Cardiac muscle cell (in vitro differentiated cells and primary cell): ENCODE measurements at regions not wholly inside any gene's neighbourhood (a gene's known extent, or its start where the extent isn't known, plus 50 kb on each side); places are given as distances from the start of the nearest gene placed in this dataset.

Experiments
- DNase-seq, 2 donors: peaks; one replicate each; pipeline versions ENCODE4 v3.0.0 to v3.0.0-alpha.2; 2010 to 2017; ENCODE audit warnings: low read depth in 1 of 2, low spot score in 1 of 2
- H3K27ac ChIP-seq: fragments of 200-600 bp; sonication (generic); 2 replicates; pipeline ENCODE4 v1.5.1; 2016
- H3K27me3 ChIP-seq: fragments of 200-600 bp; sonication (generic); 2 replicates; pipeline ENCODE4 v1.6.0; 2016; ENCODE audit warnings: control low read depth
- H3K36me3 ChIP-seq: fragments of 200-600 bp; sonication (generic); 2 replicates; pipeline ENCODE4 v1.5.1; 2016; ENCODE audit warnings: control low read depth
- H3K4me1 ChIP-seq: fragments of 200-600 bp; sonication (generic); 2 replicates; pipeline ENCODE4 v1.8.1; 2017; ENCODE audit warnings: low read depth, mild to moderate bottlenecking, mixed run types
- H3K4me3 ChIP-seq: fragments of 200-600 bp; sonication (generic); 2 replicates; pipeline ENCODE4 v1.5.1; 2016; ENCODE audit warnings: mild to moderate bottlenecking
- H3K9me3 ChIP-seq: fragments of 200-600 bp; sonication (generic); 2 replicates; pipeline ENCODE4 v1.5.1; 2017; ENCODE audit warnings: low read depth, mild to moderate bottlenecking, control low read depth
- CTCF ChIP-seq: IDR thresholded peaks from 2 replicates; pipeline ENCODE4 v1.5.1; 2012; ENCODE audit warnings: low read depth, mild to moderate bottlenecking, low read length

- Histone ChIP-seq H3K27me3 (no peaks in the 10 kb centered on the region), H3K9me3 (no peaks in the 10 kb centered on the region)
These were observed 221.3 kb downstream of the NHLRC3 start for GRCh38 chr13:39259371-39260140.

GRCh38 chr13:39263033-39263432 is 224.8 kb downstream of the NHLRC3 start:
- Histone ChIP-seq H3K36me3 (no peaks in the 10 kb centered on the region), H3K27ac (no peak overlapping the region), H3K9me3 (no peaks in the 10 kb centered on the region), H3K4me3 (no peak overlapping the region), H3K4me1 (peaks cover 29% of the 10 kb centered on the region), H3K27me3 (no peaks in the 10 kb centered on the region)
- peak; percentile 58 to 65 for DNase-seq
- peak; percentile 77 for TF ChIP-seq CTCF

More at GRCh38 chr13:39259371-39260140, 221.3 kb downstream of the NHLRC3 start:
- Histone ChIP-seq H3K27ac (no peak overlapping the region), H3K4me3 (no peak overlapping the region), H3K36me3 (no peaks in the 10 kb centered on the region), H3K4me1 (peaks cover 44% of the 10 kb centered on the region)
- no peak for DNase-seq
- no peak for TF ChIP-seq CTCF

- TF ChIP-seq CTCF, result no peak
- peaks cover 26% of the 10 kb centered on the region for H3K4me1 ChIP-seq
- no peaks in the 10 kb centered on the region for H3K36me3 ChIP-seq
These were observed 225.3 kb downstream of the NHLRC3 start for GRCh38 chr13:39263531-39263930.

GRCh38 chr13:39266426-39266825 is 228.2 kb downstream of the NHLRC3 start:
- H3K9me3 ChIP-seq, result no peaks in the 10 kb centered on the region
- H3K36me3 ChIP-seq, result no peaks in the 10 kb centered on the region
- no peak for TF ChIP-seq CTCF
- H3K27ac ChIP-seq, result no peak overlapping the region
- DNase-seq, result no peak
- no peak overlapping the region for H3K4me3 ChIP-seq
- H3K27me3 ChIP-seq, result peaks cover 3% of the 10 kb centered on the region
- H3K4me1 ChIP-seq, result peaks cover 8% of the 10 kb centered on the region

More at GRCh38 chr13:39263531-39263930, 225.3 kb downstream of the NHLRC3 start:
- no peak overlapping the region for H3K4me3 ChIP-seq
- no peak for DNase-seq
- H3K27ac ChIP-seq, result no peak overlapping the region
- no peaks in the 10 kb centered on the region for H3K27me3 ChIP-seq
- no peaks in the 10 kb centered on the region for H3K9me3 ChIP-seq

GRCh38 chr13:39268398-39268797 is 230.1 kb downstream of the NHLRC3 start:
- DNase-seq, result no peak
- H3K27ac ChIP-seq, result no peak overlapping the region
- H3K4me3 ChIP-seq, result no peak overlapping the region
- H3K4me1 ChIP-seq, result no peaks in the 10 kb centered on the region
- no peaks in the 10 kb centered on the region for H3K9me3 ChIP-seq
- H3K36me3 ChIP-seq, result no peaks in the 10 kb centered on the region
- no peak for TF ChIP-seq CTCF
- H3K27me3 ChIP-seq, result peaks cover 5% of the 10 kb centered on the region
